NCI-H345 (cell line): ENCODE measurements at regions not wholly inside any gene's neighbourhood (a gene's known extent, or its start where the extent isn't known, plus 50 kb on each side); places are given as distances from the start of the nearest gene placed in this dataset.

ENCODE experiments used
- DNase-seq: peaks from one replicate; lab custom pipeline; 2025; lab: John Stamatoyannopoulos, UW

- DNase-seq, result no peak
Measured at GRCh38 chr1:193562121-193562520, 375.7 kb upstream of the B3GALT2 start.

DNA sequence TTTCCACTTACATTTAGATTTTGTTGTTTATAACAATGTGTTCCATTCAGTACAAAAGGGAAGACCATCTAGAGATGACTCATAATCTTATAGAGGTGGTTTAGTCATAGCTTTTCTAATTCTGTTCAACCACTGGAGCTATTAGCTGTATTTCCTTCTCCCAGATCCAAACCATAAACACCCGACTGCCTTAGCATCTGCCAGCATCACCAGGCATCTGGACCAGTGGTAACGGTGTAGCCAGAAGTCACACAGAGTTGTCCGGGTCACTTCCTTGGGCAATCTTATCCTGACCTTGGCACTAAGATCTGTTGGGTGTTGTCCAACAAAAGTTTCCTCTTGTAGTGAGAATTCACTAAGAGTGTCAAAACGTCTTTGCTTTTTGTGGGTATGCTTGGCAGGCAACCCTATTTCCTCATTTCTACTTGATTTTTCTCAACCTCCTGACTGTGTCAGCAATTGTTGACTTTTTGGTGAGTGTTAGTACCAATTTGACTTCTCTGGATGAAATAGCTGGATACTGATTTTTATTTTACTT lies 372.1 kb upstream of the B3GALT2 start:
- DNase-seq, result no peak

DNA sequence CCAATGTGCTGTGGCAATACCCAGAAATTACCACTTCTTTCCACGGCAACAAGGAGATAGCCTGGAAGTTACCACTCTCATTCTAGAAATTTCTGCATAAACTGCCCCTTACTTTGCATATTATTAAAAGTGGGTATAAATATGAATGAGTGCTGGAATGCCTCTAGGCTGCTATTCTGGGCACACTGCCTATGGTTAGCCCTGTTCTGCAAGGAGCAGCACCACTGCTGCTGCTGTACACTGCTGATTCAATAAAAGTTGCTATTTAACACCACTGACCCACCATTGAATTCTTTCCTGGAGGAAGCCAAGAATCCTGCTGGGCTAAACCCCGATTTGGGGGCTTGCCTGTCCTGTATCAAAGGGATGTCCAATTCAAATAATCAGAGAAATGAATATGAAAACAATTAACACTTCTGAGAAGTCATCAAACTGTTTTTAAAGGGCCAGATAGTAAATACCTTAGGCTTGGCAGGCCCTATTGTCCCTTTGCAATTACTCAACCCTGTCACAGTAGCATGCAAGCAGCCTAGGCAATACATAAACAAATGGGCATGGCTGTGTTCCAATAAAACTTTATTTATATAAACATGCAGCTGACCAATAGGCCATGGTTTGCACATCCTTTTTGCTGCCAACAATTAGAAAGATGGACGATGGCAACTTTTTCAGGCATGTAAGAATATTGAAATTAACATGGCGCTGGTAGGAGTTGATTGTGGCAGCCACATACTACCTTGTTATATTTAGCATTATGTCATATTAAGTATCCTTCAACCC lies 369.4 kb upstream of the B3GALT2 start:
- no peak for DNase-seq

DNA sequence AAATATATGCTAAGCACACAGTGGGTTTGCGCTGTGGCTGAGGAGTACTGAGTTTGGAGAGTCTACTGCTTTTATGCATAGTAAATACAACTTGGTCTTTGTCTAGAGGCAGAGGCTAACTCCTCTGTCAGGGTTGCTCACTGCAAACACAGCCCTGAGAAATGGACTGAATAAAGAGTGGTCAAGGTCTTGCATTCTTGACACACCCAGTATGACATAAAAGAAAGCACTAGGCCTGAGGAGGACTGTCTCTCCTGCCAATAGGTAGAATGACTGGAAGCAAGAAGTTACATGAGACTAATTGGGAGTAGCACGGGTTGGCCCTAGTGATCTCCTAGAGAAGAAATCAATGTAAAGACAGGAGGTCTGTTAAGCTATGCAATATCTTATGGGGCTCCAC lies 367.2 kb upstream of the B3GALT2 start:
- no peak for DNase-seq

- no peak for DNase-seq
Measured at GRCh38 chr1:193552274-193552673, 365.9 kb upstream of the B3GALT2 start.

GRCh38 chr1:193549081-193549480 lies 362.7 kb upstream of the B3GALT2 start:
- DNase-seq, result no peak

- no peak for DNase-seq
Measured at GRCh38 chr1:193545171-193545570, 358.8 kb upstream of the B3GALT2 start.

DNA sequence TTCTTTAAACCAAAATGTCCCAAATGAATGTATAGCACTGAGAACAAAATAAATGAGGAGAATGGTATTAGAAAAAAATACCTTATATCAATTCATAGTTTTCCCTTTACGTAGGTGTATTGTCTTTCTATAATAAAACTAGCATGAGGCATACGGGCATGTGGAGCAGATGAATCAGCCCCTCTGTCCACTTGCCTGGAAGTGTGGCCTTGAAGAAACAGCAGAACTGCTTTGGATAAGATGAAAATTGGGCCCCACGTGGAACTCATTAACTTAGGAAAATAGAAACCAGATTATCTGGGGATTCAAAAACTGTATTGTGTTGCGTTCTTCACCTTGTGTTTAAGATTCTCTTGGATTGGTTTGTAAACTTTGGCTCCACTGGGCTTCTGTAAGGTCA lies 356.8 kb upstream of the B3GALT2 start:
- DNase-seq, result no peak

GRCh38 chr1:193542690-193543089 lies 356.3 kb upstream of the B3GALT2 start:
- DNase-seq, result no peak

GRCh38 chr1:193540511-193540910 lies 354.1 kb upstream of the B3GALT2 start:
- no peak for DNase-seq

- DNase-seq, result no peak
Measured at GRCh38 chr1:193539731-193540459, 353.5 kb upstream of the B3GALT2 start.

GRCh38 chr1:193538680-193539079 lies 352.3 kb upstream of the B3GALT2 start:
- DNase-seq, result no peak

- DNase-seq, result no peak
Measured at GRCh38 chr1:193538003-193538354, 351.6 kb upstream of the B3GALT2 start.

- no peak for DNase-seq
Measured at GRCh38 chr1:193537266-193538002, 351.0 kb upstream of the B3GALT2 start.

DNA sequence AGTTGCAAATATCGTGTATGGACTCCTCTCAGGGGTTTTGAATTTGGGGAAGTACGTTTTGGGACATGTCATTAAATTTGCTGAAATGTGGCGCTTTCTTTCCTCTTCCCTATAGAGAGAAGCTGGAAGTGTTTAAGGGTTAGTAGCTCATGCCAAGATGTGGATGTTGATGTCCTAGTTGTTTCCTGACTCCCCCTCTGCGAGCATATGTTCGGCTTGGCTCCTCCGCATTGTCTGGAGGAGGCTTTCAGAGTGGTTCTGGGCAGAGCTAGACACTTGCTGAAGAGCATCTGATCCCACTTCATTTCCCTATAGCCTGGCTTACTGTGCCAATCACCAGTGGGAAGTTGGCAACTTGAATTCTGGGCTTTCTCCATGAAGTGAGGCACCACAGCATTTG lies 347.4 kb upstream of the B3GALT2 start:
- DNase-seq, result no peak

DNA sequence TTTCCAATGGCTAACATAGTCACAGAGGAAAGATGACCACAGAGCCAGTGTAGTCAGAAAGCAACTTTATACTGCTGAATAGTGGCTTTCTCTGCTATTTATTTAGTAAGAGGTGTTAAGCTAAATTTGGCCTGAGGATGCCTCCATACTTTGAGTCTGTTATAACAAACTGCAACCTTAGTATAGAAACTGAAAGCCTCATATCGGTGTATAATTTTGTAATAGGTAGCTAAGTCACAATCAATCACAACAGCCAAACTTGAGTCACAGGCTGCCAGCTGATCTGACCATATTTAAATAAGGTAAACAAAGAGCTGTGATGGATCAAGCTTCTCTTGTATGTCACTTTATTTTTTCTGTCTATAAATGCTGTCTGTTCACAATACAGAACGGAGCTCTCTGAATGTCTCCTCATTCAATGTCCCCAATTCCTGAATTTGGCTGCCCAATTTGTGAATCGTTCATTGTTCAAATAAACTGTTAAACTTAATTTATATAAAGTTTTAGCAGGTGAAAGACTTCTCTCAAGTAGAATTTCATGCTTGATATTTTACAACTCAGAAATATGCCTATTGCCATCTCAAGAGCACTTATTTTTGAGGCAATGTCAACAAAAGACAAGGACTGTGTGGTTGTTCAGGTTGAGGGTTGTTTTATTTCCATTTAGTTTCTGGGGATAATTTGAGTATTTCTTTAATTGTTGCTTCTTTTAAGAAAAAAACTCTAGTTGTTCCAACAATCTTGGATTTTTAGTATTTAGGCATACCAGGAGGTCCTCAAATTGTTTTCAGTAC lies 339.7 kb upstream of the B3GALT2 start:
- DNase-seq, result no peak

DNA sequence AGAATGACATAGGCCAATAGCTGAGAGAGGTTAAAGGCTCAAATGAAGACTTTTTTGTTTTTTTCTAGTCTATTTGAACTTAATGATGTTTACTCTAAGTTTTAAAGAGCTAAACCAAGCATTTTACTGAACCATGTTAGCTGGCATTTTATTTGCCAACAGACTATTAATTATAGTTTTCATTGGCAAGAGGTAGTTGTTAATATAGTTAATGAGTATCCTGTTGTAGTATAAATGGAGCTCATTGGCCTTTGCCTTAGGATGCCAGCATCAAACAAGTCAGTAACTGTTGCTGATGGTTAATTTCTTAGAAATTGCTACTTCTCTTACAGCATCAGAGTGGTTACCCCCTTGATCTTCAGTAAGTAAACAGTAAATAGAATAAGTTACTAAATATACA lies 339.0 kb upstream of the B3GALT2 start:
- DNase-seq, result no peak

GRCh38 chr1:193524616-193525015 lies 338.2 kb upstream of the B3GALT2 start:
- DNase-seq, result no peak

GRCh38 chr1:193524021-193524420 lies 337.6 kb upstream of the B3GALT2 start:
- DNase-seq, result no peak

GRCh38 chr1:193520472-193520871 lies 334.1 kb upstream of the B3GALT2 start:
- no peak for DNase-seq

- DNase-seq, result no peak
Measured at GRCh38 chr1:193519922-193520321, 333.5 kb upstream of the B3GALT2 start.
